Testis (tissue), 2 donors: ENCODE measurements at regions not wholly inside any gene's neighbourhood (a gene's known extent, or its start where the extent isn't known, plus 50 kb on each side); places are given as distances from the start of the nearest gene placed in this dataset.

Experiments used
- POLR2A ChIP-seq: fragments of 450-650 bp; IDR thresholded peaks from one replicate; pipeline ENCODE4 v1.6.1; 2017; ENCODE audit warnings: antibody characterized with exemption, mild to moderate bottlenecking, moderate library complexity
- TF ChIP-seq, protein P1 (sequence below), 3 experiments: fragments of 450-650 bp in 2 of 3; fragments of 200-600 bp in 1 of 3; sonication (generic) in 1 of 3; IDR thresholded peaks; one replicate each; pipeline ENCODE4 v1.5.1; 2016 to 2019; ENCODE audit warnings: antibody characterized with exemption in 3 of 3, mild to moderate bottlenecking in 2 of 3, moderate library complexity in 1 of 3

DNA sequence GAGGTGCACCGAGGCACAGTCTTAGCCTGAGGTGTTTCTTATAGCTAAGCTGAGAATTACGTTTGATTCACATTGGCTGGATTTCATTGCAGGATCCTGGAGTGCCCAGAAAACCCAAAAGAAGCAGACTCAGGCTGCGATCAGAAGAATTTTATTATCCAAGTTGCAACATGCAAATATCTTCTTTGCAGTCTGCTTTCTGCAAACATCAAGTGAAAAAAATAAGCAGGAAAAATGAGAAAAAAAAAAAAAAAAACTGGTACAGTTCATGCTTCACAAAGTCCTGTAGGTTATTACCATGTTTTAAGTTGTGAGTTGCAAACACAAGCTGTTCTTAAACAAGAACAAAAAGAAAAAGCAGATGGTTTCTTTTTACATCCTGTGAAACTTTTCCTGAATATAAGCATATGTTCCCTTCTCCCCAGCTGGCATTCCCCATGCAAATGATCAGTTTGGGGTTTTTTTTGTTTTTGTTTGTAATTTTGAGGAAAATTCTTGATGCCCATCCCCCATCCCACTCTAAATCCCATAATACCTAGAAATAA is 349.0 kb downstream of the CBLN4 start:
- TF ChIP-seq, protein P1, sequence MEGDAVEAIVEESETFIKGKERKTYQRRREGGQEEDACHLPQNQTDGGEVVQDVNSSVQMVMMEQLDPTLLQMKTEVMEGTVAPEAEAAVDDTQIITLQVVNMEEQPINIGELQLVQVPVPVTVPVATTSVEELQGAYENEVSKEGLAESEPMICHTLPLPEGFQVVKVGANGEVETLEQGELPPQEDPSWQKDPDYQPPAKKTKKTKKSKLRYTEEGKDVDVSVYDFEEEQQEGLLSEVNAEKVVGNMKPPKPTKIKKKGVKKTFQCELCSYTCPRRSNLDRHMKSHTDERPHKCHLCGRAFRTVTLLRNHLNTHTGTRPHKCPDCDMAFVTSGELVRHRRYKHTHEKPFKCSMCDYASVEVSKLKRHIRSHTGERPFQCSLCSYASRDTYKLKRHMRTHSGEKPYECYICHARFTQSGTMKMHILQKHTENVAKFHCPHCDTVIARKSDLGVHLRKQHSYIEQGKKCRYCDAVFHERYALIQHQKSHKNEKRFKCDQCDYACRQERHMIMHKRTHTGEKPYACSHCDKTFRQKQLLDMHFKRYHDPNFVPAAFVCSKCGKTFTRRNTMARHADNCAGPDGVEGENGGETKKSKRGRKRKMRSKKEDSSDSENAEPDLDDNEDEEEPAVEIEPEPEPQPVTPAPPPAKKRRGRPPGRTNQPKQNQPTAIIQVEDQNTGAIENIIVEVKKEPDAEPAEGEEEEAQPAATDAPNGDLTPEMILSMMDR (IDR thresholded peaks at IDR 0.05), result no peak
- TF ChIP-seq POLR2A, result no peak
